ENCODE measurements at regions not wholly inside any gene's neighbourhood (a gene's known extent, or its start where the extent isn't known, plus 50 kb on each side); places are given as distances from the start of the nearest gene placed in this dataset.
"Not testable (repeated sequence)": the region's sequence is repeated elsewhere in the genome, so short reads cannot be mapped to it uniquely, and the experiment has no call there.

- H3K9me3 Mint-ChIP-seq: peaks cover 21% of the 10 kb centered on the region
- peaks cover 6% of the 10 kb centered on the region for H3K4me1 Mint-ChIP-seq (ENCODE audit: low read depth)
- no peak overlapping the region for H3K4me3 Mint-ChIP-seq
Observed at GRCh38 chr22:23431337-23432072, 148.6 kb downstream of the IGLL1 start.

GRCh38 chr22:23424551-23425068 is 155.5 kb downstream of the IGLL1 start:
- peaks cover 12% of the 10 kb centered on the region for H3K9me3 Mint-ChIP-seq
- H3K4me1 Mint-ChIP-seq (ENCODE audit: low read depth); intact Hi-C loops (cut with micrococcal nuclease); H3K4me3 Mint-ChIP-seq; H3K36me3 Mint-ChIP-seq (ENCODE audit: low read depth); H3K27me3 Mint-ChIP-seq; H3K27ac Mint-ChIP-seq: not testable (repeated sequence)

More at GRCh38 chr22:23431337-23432072, 148.6 kb downstream of the IGLL1 start:
- Mint-ChIP-seq H3K36me3 (ENCODE audit: low read depth) (no peaks in the 10 kb centered on the region), H3K27me3 (no peaks in the 10 kb centered on the region), H3K27ac (no peak overlapping the region)
- intact Hi-C loops (cut with micrococcal nuclease): no loop called here

GRCh38 chr22:23424031-23424430 is 156.1 kb downstream of the IGLL1 start:
- intact Hi-C loops (cut with micrococcal nuclease): no loop called here
- H3K4me3 Mint-ChIP-seq: no peak overlapping the region
- H3K27ac Mint-ChIP-seq: no peak overlapping the region
- H3K9me3 Mint-ChIP-seq: peaks cover 9% of the 10 kb centered on the region
- H3K27me3 Mint-ChIP-seq: no peaks in the 10 kb centered on the region
- H3K4me1 Mint-ChIP-seq (ENCODE audit: low read depth): no peaks in the 10 kb centered on the region
- H3K36me3 Mint-ChIP-seq (ENCODE audit: low read depth): no peaks in the 10 kb centered on the region

GRCh38 chr22:23422281-23422680 is 157.8 kb downstream of the IGLL1 start:
- H3K4me1 Mint-ChIP-seq (ENCODE audit: low read depth); intact Hi-C loops (cut with micrococcal nuclease); H3K4me3 Mint-ChIP-seq; H3K27me3 Mint-ChIP-seq; H3K27ac Mint-ChIP-seq; H3K36me3 Mint-ChIP-seq (ENCODE audit: low read depth); H3K9me3 Mint-ChIP-seq: not testable (repeated sequence)

- intact Hi-C loops (cut with micrococcal nuclease); H3K4me1 Mint-ChIP-seq (ENCODE audit: low read depth): not testable (repeated sequence)
Observed at GRCh38 chr22:23421300-23421699, 158.8 kb downstream of the IGLL1 start.

GRCh38 chr22:23419931-23420330 is 160.2 kb downstream of the IGLL1 start:
- Mint-ChIP-seq H3K36me3 (ENCODE audit: low read depth) (no peaks in the 10 kb centered on the region), H3K27ac (no peak overlapping the region), H3K9me3 (no peaks in the 10 kb centered on the region), H3K27me3 (peaks cover 7% of the 10 kb centered on the region), H3K4me3 (no peak overlapping the region), H3K4me1 (ENCODE audit: low read depth) (peaks cover 5% of the 10 kb centered on the region)
- intact Hi-C loops (cut with micrococcal nuclease): no loop called here

More at GRCh38 chr22:23421300-23421699, 158.8 kb downstream of the IGLL1 start:
- H3K36me3 Mint-ChIP-seq (ENCODE audit: low read depth); H3K27me3 Mint-ChIP-seq; H3K4me3 Mint-ChIP-seq; H3K27ac Mint-ChIP-seq; H3K9me3 Mint-ChIP-seq: not testable (repeated sequence)

- Mint-ChIP-seq H3K36me3 (ENCODE audit: low read depth) (no peaks in the 10 kb centered on the region), H3K4me1 (ENCODE audit: low read depth) (peaks cover 5% of the 10 kb centered on the region), H3K9me3 (no peaks in the 10 kb centered on the region), H3K4me3 (no peak overlapping the region), H3K27me3 (peaks cover 7% of the 10 kb centered on the region), H3K27ac (no peak overlapping the region)
- intact Hi-C loops (cut with micrococcal nuclease): no loop called here
Observed at GRCh38 chr22:23419171-23419570, 160.9 kb downstream of the IGLL1 start.

- Mint-ChIP-seq H3K36me3 (ENCODE audit: low read depth) (no peaks in the 10 kb centered on the region), H3K4me3 (no peak overlapping the region), H3K27me3 (peaks cover 7% of the 10 kb centered on the region), H3K9me3 (no peaks in the 10 kb centered on the region), H3K4me1 (ENCODE audit: low read depth) (peaks cover 5% of the 10 kb centered on the region), H3K27ac (no peak overlapping the region)
- intact Hi-C loops (cut with micrococcal nuclease): no loop called here
Observed at GRCh38 chr22:23418159-23418788, 161.8 kb downstream of the IGLL1 start.

GRCh38 chr22:23417327-23417726 is 162.8 kb downstream of the IGLL1 start:
- H3K4me3 Mint-ChIP-seq; H3K4me1 Mint-ChIP-seq (ENCODE audit: low read depth); H3K27me3 Mint-ChIP-seq; H3K36me3 Mint-ChIP-seq (ENCODE audit: low read depth); H3K27ac Mint-ChIP-seq; H3K9me3 Mint-ChIP-seq; intact Hi-C loops (cut with micrococcal nuclease): not testable (repeated sequence)

GRCh38 chr22:23416169-23416690 is 163.9 kb downstream of the IGLL1 start:
- H3K4me3 Mint-ChIP-seq; H3K27ac Mint-ChIP-seq; H3K9me3 Mint-ChIP-seq; intact Hi-C loops (cut with micrococcal nuclease); H3K36me3 Mint-ChIP-seq (ENCODE audit: low read depth); H3K4me1 Mint-ChIP-seq (ENCODE audit: low read depth); H3K27me3 Mint-ChIP-seq: not testable (repeated sequence)

GRCh38 chr22:23415490-23415851 is 164.6 kb downstream of the IGLL1 start:
- no peak overlapping the region for H3K27ac Mint-ChIP-seq
- peaks cover 5% of the 10 kb centered on the region for H3K4me1 Mint-ChIP-seq (ENCODE audit: low read depth)
- H3K4me3 Mint-ChIP-seq: no peak overlapping the region
- no peaks in the 10 kb centered on the region for H3K9me3 Mint-ChIP-seq
- intact Hi-C loops (cut with micrococcal nuclease): no loop called here
- H3K36me3 Mint-ChIP-seq (ENCODE audit: low read depth): no peaks in the 10 kb centered on the region
- peaks cover 7% of the 10 kb centered on the region for H3K27me3 Mint-ChIP-seq

GRCh38 chr22:23414727-23415489 is 165.2 kb downstream of the IGLL1 start:
- Mint-ChIP-seq H3K36me3 (ENCODE audit: low read depth) (no peaks in the 10 kb centered on the region), H3K4me3 (no peak overlapping the region), H3K9me3 (no peaks in the 10 kb centered on the region), H3K27me3 (peaks cover 7% of the 10 kb centered on the region), H3K4me1 (ENCODE audit: low read depth) (peaks cover 5% of the 10 kb centered on the region), H3K27ac (no peak overlapping the region)
- intact Hi-C loops (cut with micrococcal nuclease): no loop called here

GRCh38 chr22:23411739-23412138 is 168.4 kb downstream of the IGLL1 start:
- intact Hi-C loops (cut with micrococcal nuclease): no loop called here
- H3K4me1 Mint-ChIP-seq (ENCODE audit: low read depth): no peaks in the 10 kb centered on the region
- peaks cover 2% of the 10 kb centered on the region for H3K27me3 Mint-ChIP-seq
- H3K27ac Mint-ChIP-seq: no peak overlapping the region
- H3K9me3 Mint-ChIP-seq: no peaks in the 10 kb centered on the region
- no peak overlapping the region for H3K4me3 Mint-ChIP-seq
- no peaks in the 10 kb centered on the region for H3K36me3 Mint-ChIP-seq (ENCODE audit: low read depth)

GRCh38 chr22:23410411-23410810 is 169.7 kb downstream of the IGLL1 start:
- intact Hi-C loops (cut with micrococcal nuclease): no loop called here
- Mint-ChIP-seq H3K27me3 (peaks cover 1% of the 10 kb centered on the region), H3K36me3 (ENCODE audit: low read depth) (no peaks in the 10 kb centered on the region), H3K27ac (no peak overlapping the region), H3K4me3 (no peak overlapping the region), H3K4me1 (ENCODE audit: low read depth) (no peaks in the 10 kb centered on the region), H3K9me3 (no peaks in the 10 kb centered on the region)

All from dendritic cell treated with granulocyte-macrophage colony-stimulating factor and Interleukin-4, amounts not matched to agents 40 ng/mL and 50 ng/mL, for 4 days (primary cell).